GM23338 (cell line): ENCODE measurements at regions not wholly inside any gene's neighbourhood (a gene's known extent, or its start where the extent isn't known, plus 50 kb on each side); places are given as distances from the start of the nearest gene placed in this dataset.

ENCODE experiments used
- ATAC-seq: fragments of 200-7000 bp; cut with Tn5 transposase; 3 replicates; pipeline ENCODE4 v1.9.1; 2020
- DNase-seq: peaks from one replicate; pipeline ENCODE4 v3.0.0-alpha.2; 2015; ENCODE audit warnings: low spot score
- H2AFZ ChIP-seq: fragments of 200-600 bp; sonication (generic); 2 replicates; pipeline ENCODE4 v1.8.0; 2016; ENCODE audit warnings: antibody characterized with exemption, mild to moderate bottlenecking, moderate library complexity
- H3F3A ChIP-seq: fragments of 200-600 bp; sonication (generic); replicated peaks from 2 replicates; pipeline ENCODE4 v1.8.0; 2017; ENCODE audit warnings: antibody characterized with exemption, mixed run types, low read depth
- H3K27ac ChIP-seq: fragments of 200-600 bp; sonication (generic); 2 replicates; pipeline ENCODE4 v1.6.1; 2016; ENCODE audit warnings: low read depth
- H3K27me3 ChIP-seq: fragments of 200-600 bp; sonication (generic); 2 replicates; pipeline ENCODE4 v1.8.0; 2016; ENCODE audit warnings: mild to moderate bottlenecking, mixed run types, moderate library complexity; ENCODE audit not compliant: insufficient read depth
- H3K36me3 ChIP-seq: fragments of 200-600 bp; sonication (generic); 2 replicates; pipeline ENCODE4 v1.8.0; 2016; ENCODE audit warnings: mild to moderate bottlenecking; ENCODE audit not compliant: insufficient read depth
- H3K4me1 ChIP-seq: fragments of 200-600 bp; sonication (generic); 2 replicates; pipeline ENCODE4 v1.8.0; 2016; ENCODE audit warnings: mild to moderate bottlenecking, moderate library complexity; ENCODE audit not compliant: insufficient read depth
- H3K4me2 ChIP-seq: fragments of 200-600 bp; sonication (generic); 2 replicates; pipeline ENCODE4 v1.7.1; 2017; ENCODE audit warnings: mixed run types
- H3K4me3 ChIP-seq: fragments of 200-600 bp; sonication (generic); 2 replicates; pipeline ENCODE4 v1.6.1; 2016; ENCODE audit warnings: mixed run types
- H3K79me2 ChIP-seq: fragments of 200-600 bp; sonication (generic); replicated peaks from 2 replicates; pipeline ENCODE4 v1.8.0; 2017; ENCODE audit warnings: mild to moderate bottlenecking; ENCODE audit not compliant: insufficient read depth
- H3K9me2 ChIP-seq: fragments of 200-600 bp; sonication (generic); 2 replicates; pipeline ENCODE4 v1.8.0; 2017; ENCODE audit not compliant: insufficient read depth
- H4K20me1 ChIP-seq: fragments of 200-600 bp; sonication (generic); replicated peaks from 2 replicates; pipeline ENCODE4 v1.8.0; 2017; ENCODE audit warnings: mild to moderate bottlenecking; ENCODE audit not compliant: insufficient read depth
- H3K27ac Mint-ChIP-seq: 2 replicates; pipeline ENCODE4 v1.8.0; 2020; ENCODE audit warnings: inconsistent platforms, mild to moderate bottlenecking, moderate library complexity, mixed read lengths
- H3K27me3 Mint-ChIP-seq: 3 replicates; pipeline ENCODE4 v1.8.0; 2022; ENCODE audit warnings: low read depth, mild to moderate bottlenecking, moderate library complexity, mixed read lengths, inconsistent platforms; ENCODE audit not compliant: insufficient read depth, poor library complexity
- H3K36me3 Mint-ChIP-seq: 3 replicates; pipeline ENCODE4 v1.8.0; 2021; ENCODE audit warnings: low read depth, mild to moderate bottlenecking, inconsistent platforms, moderate library complexity, mixed read lengths
- H3K4me1 Mint-ChIP-seq: 3 replicates; pipeline ENCODE4 v1.8.0; 2020; ENCODE audit warnings: mild to moderate bottlenecking, inconsistent platforms, mixed read lengths
- H3K4me3 Mint-ChIP-seq: 3 replicates; pipeline ENCODE4 v1.8.0; 2021; ENCODE audit warnings: moderate library complexity, mild to moderate bottlenecking, inconsistent platforms, mixed read lengths
- H3K9me3 Mint-ChIP-seq: 3 replicates; pipeline ENCODE4 v1.8.0; 2020; ENCODE audit warnings: moderate library complexity, mild to moderate bottlenecking, inconsistent platforms, mixed read lengths
- CREB1 ChIP-seq: fragments of 250-450 bp; sonication (Bioruptor Pico); IDR thresholded peaks from 2 replicates; pipeline ENCODE4 v1.5.0; 2020; ENCODE audit warnings: low read depth, mild to moderate bottlenecking, moderate library complexity
- EZH2 ChIP-seq: fragments of 200-600 bp; sonication (generic); IDR thresholded peaks from one replicate; pipeline ENCODE4 v1.8.0; 2017; ENCODE audit warnings: antibody characterized with exemption, mild to moderate bottlenecking, low read depth; ENCODE audit not compliant: unreplicated experiment
- EZH2phosphoT487 ChIP-seq: fragments of 200-600 bp; sonication (generic); IDR thresholded peaks from one replicate; pipeline ENCODE4 v1.8.1; 2018; ENCODE audit warnings: antibody characterized with exemption; ENCODE audit not compliant: unreplicated experiment
- JUNB ChIP-seq: IDR thresholded peaks from one replicate; pipeline ENCODE4 v1.6.1; 2016; ENCODE audit warnings: antibody characterized with exemption; ENCODE audit not compliant: unreplicated experiment
- NANOG ChIP-seq: IDR thresholded peaks from 2 replicates; pipeline ENCODE4 v1.6.1; 2016; ENCODE audit warnings: antibody characterized with exemption, borderline replicate concordance
- POLR2AphosphoS5 ChIP-seq: IDR thresholded peaks from 2 replicates; pipeline ENCODE4 v1.6.1; 2016; ENCODE audit warnings: antibody characterized with exemption, low read depth
- REST ChIP-seq: IDR thresholded peaks from one replicate; pipeline ENCODE4 v1.6.1; 2018; ENCODE audit warnings: antibody characterized with exemption; ENCODE audit not compliant: unreplicated experiment
- STAT1 ChIP-seq: IDR thresholded peaks from one replicate; pipeline ENCODE4 v1.6.1; 2016; ENCODE audit warnings: antibody characterized with exemption; ENCODE audit not compliant: unreplicated experiment
- ZNF114 ChIP-seq: fragments of 250-450 bp; sonication (Bioruptor Pico); IDR thresholded peaks from 2 replicates; pipeline ENCODE4 v1.5.0; 2020; ENCODE audit warnings: mild to moderate bottlenecking, moderate library complexity
- ZNF331 ChIP-seq: fragments of 250-450 bp; sonication (Bioruptor Pico); IDR thresholded peaks from 2 replicates; pipeline ENCODE4 v1.5.0; 2020; ENCODE audit warnings: low read depth, mild to moderate bottlenecking, moderate library complexity
- TF ChIP-seq, protein P1 (sequence below): IDR thresholded peaks from 2 replicates; pipeline ENCODE4 v1.6.1; 2016; ENCODE audit warnings: antibody characterized with exemption

DNA sequence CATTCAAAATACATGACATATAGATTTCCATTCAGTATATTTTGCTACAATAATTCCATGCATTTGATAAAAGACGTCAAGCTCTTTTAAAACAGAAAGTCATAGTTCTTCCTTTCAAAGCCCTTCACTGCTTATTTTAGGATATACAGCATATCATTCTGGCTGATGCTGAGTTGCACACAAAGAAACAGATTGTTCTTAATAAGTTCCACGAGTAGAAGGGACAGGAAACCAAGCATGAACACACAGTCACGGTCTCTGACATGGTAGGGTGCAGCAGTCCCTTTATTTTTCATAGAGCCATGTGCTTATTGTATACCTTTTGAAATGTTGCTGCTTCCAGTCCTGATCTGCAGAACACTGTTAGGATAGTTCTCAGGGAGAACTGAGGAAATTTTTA, 85.4 kb downstream of the MAGEB10 start:
- no peaks in the 10 kb centered on the region for H3K4me1 ChIP-seq
- no peaks in the 10 kb centered on the region for H4K20me1 ChIP-seq
- no peak overlapping the region for H2AFZ ChIP-seq
- no peak overlapping the region for H3K27ac Mint-ChIP-seq
- H3K9me2 ChIP-seq, result no peaks in the 10 kb centered on the region
- ATAC-seq (no peak), DNase-seq (no peak)
- no peaks in the 10 kb centered on the region for H3K36me3 ChIP-seq
- no peak overlapping the region for H3K27ac ChIP-seq
- no peaks in the 10 kb centered on the region for H3K4me1 Mint-ChIP-seq
- H3K27me3 ChIP-seq, result no peaks in the 10 kb centered on the region
- H3K27me3 Mint-ChIP-seq, result no peaks in the 10 kb centered on the region
- H3K4me3 ChIP-seq, result no peak overlapping the region
- H3K9me3 Mint-ChIP-seq, result no peaks in the 10 kb centered on the region
- no peak overlapping the region for H3K4me3 Mint-ChIP-seq
- no peaks in the 10 kb centered on the region for H3F3A ChIP-seq
- no peak for TF ChIP-seq CREB1 (CRISPR knock-in tag)
- no peak for TF ChIP-seq STAT1
- no peaks in the 10 kb centered on the region for H3K79me2 ChIP-seq
- H3K36me3 Mint-ChIP-seq, result no peaks in the 10 kb centered on the region
- no peak overlapping the region for H3K4me2 ChIP-seq

GRCh38 chrX:27890611-27891010, 82.8 kb downstream of the MAGEB10 start:
- ATAC-seq (no peak), DNase-seq (no peak)
- Histone ChIP-seq H3K27ac (no peak overlapping the region), H4K20me1 (no peaks in the 10 kb centered on the region), H3K27me3 (peaks cover 6% of the 10 kb centered on the region), H3K4me3 (no peak overlapping the region), H3K4me1 (no peaks in the 10 kb centered on the region), H2AFZ (no peak overlapping the region), H3K79me2 (no peaks in the 10 kb centered on the region), H3K36me3 (no peaks in the 10 kb centered on the region), H3F3A (no peaks in the 10 kb centered on the region), H3K4me2 (no peak overlapping the region), H3K9me2 (no peaks in the 10 kb centered on the region)
- Mint-ChIP-seq H3K4me1 (no peaks in the 10 kb centered on the region), H3K27ac (no peak overlapping the region), H3K27me3 (no peaks in the 10 kb centered on the region), H3K36me3 (no peaks in the 10 kb centered on the region), H3K4me3 (no peak overlapping the region), H3K9me3 (no peaks in the 10 kb centered on the region; the same call in 2 of the 3 replicates)
- TF ChIP-seq POLR2AphosphoS5 (no peak), CREB1 (CRISPR knock-in tag) (no peak), JUNB (no peak), STAT1 (no peak)

GRCh38 chrX:27889878-27890277, 82.1 kb downstream of the MAGEB10 start:
- H3K27me3 ChIP-seq, result peaks cover 13% of the 10 kb centered on the region
- H3K27ac ChIP-seq, result no peak overlapping the region
- Mint-ChIP-seq H3K36me3 (no peaks in the 10 kb centered on the region), H3K27ac (no peak overlapping the region), H3K4me1 (no peaks in the 10 kb centered on the region), H3K27me3 (no peaks in the 10 kb centered on the region), H3K9me3 (no peaks in the 10 kb centered on the region; the same call in 2 of the 3 replicates), H3K4me3 (no peak overlapping the region)
- H2AFZ ChIP-seq, result no peak overlapping the region
- H3K79me2 ChIP-seq, result no peaks in the 10 kb centered on the region
- H3K4me2 ChIP-seq, result no peak overlapping the region
- H4K20me1 ChIP-seq, result no peaks in the 10 kb centered on the region
- H3K4me1 ChIP-seq, result no peaks in the 10 kb centered on the region
- H3K36me3 ChIP-seq, result no peaks in the 10 kb centered on the region
- no peak for DNase-seq
- H3K4me3 ChIP-seq, result no peak overlapping the region
- no peak for ATAC-seq
- no peaks in the 10 kb centered on the region for H3K9me2 ChIP-seq
- no peaks in the 10 kb centered on the region for H3F3A ChIP-seq
- no peak for TF ChIP-seq JUNB
- TF ChIP-seq EZH2, result no peak
- TF ChIP-seq STAT1, result no peak
- TF ChIP-seq NANOG, result no peak
- no peak for TF ChIP-seq ZNF331 (CRISPR knock-in tag)
- no peak for TF ChIP-seq EZH2phosphoT487
- no peak for TF ChIP-seq ZNF114
- no peak for TF ChIP-seq REST
- TF ChIP-seq CREB1 (CRISPR knock-in tag), result no peak
- no peak for TF ChIP-seq POLR2AphosphoS5
- TF ChIP-seq, protein P1, sequence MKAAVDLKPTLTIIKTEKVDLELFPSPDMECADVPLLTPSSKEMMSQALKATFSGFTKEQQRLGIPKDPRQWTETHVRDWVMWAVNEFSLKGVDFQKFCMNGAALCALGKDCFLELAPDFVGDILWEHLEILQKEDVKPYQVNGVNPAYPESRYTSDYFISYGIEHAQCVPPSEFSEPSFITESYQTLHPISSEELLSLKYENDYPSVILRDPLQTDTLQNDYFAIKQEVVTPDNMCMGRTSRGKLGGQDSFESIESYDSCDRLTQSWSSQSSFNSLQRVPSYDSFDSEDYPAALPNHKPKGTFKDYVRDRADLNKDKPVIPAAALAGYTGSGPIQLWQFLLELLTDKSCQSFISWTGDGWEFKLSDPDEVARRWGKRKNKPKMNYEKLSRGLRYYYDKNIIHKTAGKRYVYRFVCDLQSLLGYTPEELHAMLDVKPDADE, result no peak
